ENCODE measurements at regions not wholly inside any gene's neighbourhood (a gene's known extent, or its start where the extent isn't known, plus 50 kb on each side); places are given as distances from the start of the nearest gene placed in this dataset.

DNA sequence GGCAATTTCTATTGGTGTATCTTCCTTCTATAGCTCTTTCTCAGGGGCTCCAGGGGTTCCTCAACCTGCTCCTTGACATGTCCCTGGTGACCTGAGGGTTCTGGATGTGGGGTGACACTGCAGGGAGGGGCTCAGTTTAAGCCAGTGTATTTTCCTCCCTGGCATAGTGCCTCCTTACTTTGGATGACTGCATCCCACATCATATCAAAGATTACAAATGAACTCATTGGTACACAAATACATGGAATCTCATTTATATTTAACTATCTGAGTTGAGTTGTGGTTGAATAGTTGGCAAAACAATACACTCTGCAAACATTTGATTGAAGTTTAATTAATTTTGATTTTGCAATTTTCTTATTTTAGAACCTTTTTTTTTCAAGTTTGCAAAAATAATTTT lies 268.2 kb upstream of the SKOR2 start:
- Histone ChIP-seq H3K4me2 (ENCODE audit: low read length) (no peak overlapping the region), H3K4me3 (ENCODE audit: low read length) (no peak overlapping the region), H3K36me3 (replicated peaks; ENCODE audit: low read depth, low read length) (no peaks in the 10 kb centered on the region), H3K4me1 (ENCODE audit: low read length) (no peaks in the 10 kb centered on the region), H3K27ac (ENCODE audit: low read length) (no peak overlapping the region), H2AFZ (ENCODE audit: low read depth, low read length) (no peak overlapping the region), H3K9me3 (ENCODE audit: insufficient read depth, low read length) (no peaks in the 10 kb centered on the region), H3K9ac (ENCODE audit: low read length) (no peak overlapping the region), H3K27me3 (ENCODE audit: low read depth, low read length) (peaks cover 17% of the 10 kb centered on the region), H4K20me1 (ENCODE audit: insufficient read depth, low read length) (no peaks in the 10 kb centered on the region), H3K79me2 (ENCODE audit: low read length) (no peaks in the 10 kb centered on the region)
- TF ChIP-seq EZH2phosphoT487 (IDR thresholded peaks at IDR 0.05; ENCODE audit: low read depth) (no peak), CTCF (IDR thresholded peaks at IDR 0.05; ENCODE audit: low read depth, low read length) (no peak)

- no peaks in the 10 kb centered on the region for H3K36me3 ChIP-seq (replicated peaks; ENCODE audit: low read depth, low read length)
Observed at GRCh38 chr18:47519277-47519676, 267.8 kb upstream of the SKOR2 start.

DNA sequence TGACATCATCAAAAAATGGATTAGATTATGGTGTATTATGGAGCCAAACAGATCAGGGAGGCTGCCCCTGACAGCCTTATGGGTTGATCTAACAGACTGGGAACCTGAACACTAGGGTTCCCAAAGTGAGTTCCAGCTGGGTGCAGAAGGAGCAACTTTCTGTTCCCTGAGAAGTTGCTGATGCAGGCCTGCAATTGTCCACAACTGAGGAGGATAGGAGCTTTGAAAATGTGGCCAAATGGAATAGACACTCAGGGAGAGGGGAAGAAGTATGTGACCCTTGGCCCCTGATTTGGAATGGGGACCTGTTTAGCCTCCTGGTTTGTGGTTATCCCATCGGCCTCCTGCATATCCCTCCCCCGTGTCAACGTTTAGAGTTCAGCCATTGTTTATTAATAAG lies 262.2 kb upstream of the SKOR2 start:
- H3K79me2 ChIP-seq (ENCODE audit: low read length) = no peaks in the 10 kb centered on the region
- no peak overlapping the region for H3K27ac ChIP-seq (ENCODE audit: low read length)
- no peak overlapping the region for H2AFZ ChIP-seq (ENCODE audit: low read depth, low read length)
- no peaks in the 10 kb centered on the region for H4K20me1 ChIP-seq (ENCODE audit: insufficient read depth, low read length)
- H3K36me3 ChIP-seq (replicated peaks; ENCODE audit: low read depth, low read length) = no peaks in the 10 kb centered on the region
- H3K4me1 ChIP-seq (ENCODE audit: low read length) = peaks cover 11% of the 10 kb centered on the region
- no peak overlapping the region for H3K4me3 ChIP-seq (ENCODE audit: low read length)
- no peaks in the 10 kb centered on the region for H3K9me3 ChIP-seq (ENCODE audit: insufficient read depth, low read length)
- H3K27me3 ChIP-seq (ENCODE audit: low read depth, low read length) = peaks cover 17% of the 10 kb centered on the region
- TF ChIP-seq EZH2phosphoT487 (IDR thresholded peaks at IDR 0.05; ENCODE audit: low read depth) (no peak), CTCF (IDR thresholded peaks at IDR 0.05; ENCODE audit: low read depth, low read length) (no peak)
- H3K4me2 ChIP-seq (ENCODE audit: low read length) = no peak overlapping the region
- no peak overlapping the region for H3K9ac ChIP-seq (ENCODE audit: low read length)

More at GRCh38 chr18:47519277-47519676, 267.8 kb upstream of the SKOR2 start:
- no peaks in the 10 kb centered on the region for H3K9me3 ChIP-seq (ENCODE audit: insufficient read depth, low read length)
- H3K4me1 ChIP-seq (ENCODE audit: low read length) = no peaks in the 10 kb centered on the region
- no peak overlapping the region for H3K4me3 ChIP-seq (ENCODE audit: low read length)
- no peak overlapping the region for H3K4me2 ChIP-seq (ENCODE audit: low read length)
- no peak overlapping the region for H3K9ac ChIP-seq (ENCODE audit: low read length)
- H3K79me2 ChIP-seq (ENCODE audit: low read length) = no peaks in the 10 kb centered on the region
- TF ChIP-seq EZH2phosphoT487 (IDR thresholded peaks at IDR 0.05; ENCODE audit: low read depth) (no peak), CTCF (IDR thresholded peaks at IDR 0.05; ENCODE audit: low read depth, low read length) (no peak)
- no peaks in the 10 kb centered on the region for H4K20me1 ChIP-seq (ENCODE audit: insufficient read depth, low read length)
- no peak overlapping the region for H2AFZ ChIP-seq (ENCODE audit: low read depth, low read length)
- peaks cover 17% of the 10 kb centered on the region for H3K27me3 ChIP-seq (ENCODE audit: low read depth, low read length)
- no peak overlapping the region for H3K27ac ChIP-seq (ENCODE audit: low read length)

- Histone ChIP-seq H3K79me2 (ENCODE audit: low read length) (no peaks in the 10 kb centered on the region), H3K9ac (ENCODE audit: low read length) (no peak overlapping the region), H3K4me3 (ENCODE audit: low read length) (no peak overlapping the region), H2AFZ (ENCODE audit: low read depth, low read length) (no peak overlapping the region), H3K4me2 (ENCODE audit: low read length) (no peak overlapping the region), H3K4me1 (ENCODE audit: low read length) (peaks cover 18% of the 10 kb centered on the region), H4K20me1 (ENCODE audit: insufficient read depth, low read length) (no peaks in the 10 kb centered on the region), H3K27ac (ENCODE audit: low read length) (no peak overlapping the region), H3K36me3 (replicated peaks; ENCODE audit: low read depth, low read length) (no peaks in the 10 kb centered on the region), H3K27me3 (ENCODE audit: low read depth, low read length) (peaks cover 11% of the 10 kb centered on the region), H3K9me3 (ENCODE audit: insufficient read depth, low read length) (no peaks in the 10 kb centered on the region)
- no peak for TF ChIP-seq EZH2phosphoT487 (IDR thresholded peaks at IDR 0.05; ENCODE audit: low read depth)
- no peak for TF ChIP-seq CTCF (IDR thresholded peaks at IDR 0.05; ENCODE audit: low read depth, low read length)
Observed at GRCh38 chr18:47512726-47513435, 261.4 kb upstream of the SKOR2 start.
